Loucy (cell line): ENCODE measurements at regions not wholly inside any gene's neighbourhood (a gene's known extent, or its start where the extent isn't known, plus 50 kb on each side); places are given as distances from the start of the nearest gene placed in this dataset.
"Not testable (repeated sequence)": the region's sequence is repeated elsewhere in the genome, so short reads cannot be mapped to it uniquely, and the experiment has no call there.

Experiments used
- EZH2phosphoT487 ChIP-seq: fragments of 200-600 bp; IDR thresholded peaks from 2 replicates; pipeline ENCODE4 v1.6.1; 2018; ENCODE audit warnings: antibody characterized with exemption, mild to moderate bottlenecking, moderate library complexity, borderline replicate concordance
- TF ChIP-seq, protein P1 (sequence below): fragments of 200-600 bp; sonication (generic); conservative IDR thresholded peaks from 2 replicates; pipeline ENCODE4 v1.5.1; 2014; ENCODE audit warnings: mild to moderate bottlenecking, antibody characterized with exemption, low read length

DNA sequence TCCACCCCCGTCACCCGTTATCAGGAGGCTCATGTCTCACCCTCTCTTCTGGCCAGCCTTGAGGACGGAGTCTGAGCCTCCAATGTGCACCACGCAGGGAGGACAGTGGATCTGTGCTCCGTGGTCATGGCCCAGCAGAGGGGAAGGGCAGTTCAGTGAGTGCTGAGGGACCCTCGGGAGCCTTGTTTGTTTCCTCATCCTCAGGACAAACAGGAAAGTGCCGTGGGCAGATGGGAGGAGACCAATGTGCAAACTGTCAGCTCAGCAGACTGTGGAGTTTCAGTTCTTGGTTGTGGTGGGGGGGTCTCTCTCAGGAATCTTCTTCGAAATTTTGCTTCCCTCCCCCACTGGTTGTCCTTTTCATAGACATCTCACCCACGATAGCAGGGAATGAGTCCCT lies 429.6 kb downstream of the DIRAS2 start:
- TF ChIP-seq, protein P1, sequence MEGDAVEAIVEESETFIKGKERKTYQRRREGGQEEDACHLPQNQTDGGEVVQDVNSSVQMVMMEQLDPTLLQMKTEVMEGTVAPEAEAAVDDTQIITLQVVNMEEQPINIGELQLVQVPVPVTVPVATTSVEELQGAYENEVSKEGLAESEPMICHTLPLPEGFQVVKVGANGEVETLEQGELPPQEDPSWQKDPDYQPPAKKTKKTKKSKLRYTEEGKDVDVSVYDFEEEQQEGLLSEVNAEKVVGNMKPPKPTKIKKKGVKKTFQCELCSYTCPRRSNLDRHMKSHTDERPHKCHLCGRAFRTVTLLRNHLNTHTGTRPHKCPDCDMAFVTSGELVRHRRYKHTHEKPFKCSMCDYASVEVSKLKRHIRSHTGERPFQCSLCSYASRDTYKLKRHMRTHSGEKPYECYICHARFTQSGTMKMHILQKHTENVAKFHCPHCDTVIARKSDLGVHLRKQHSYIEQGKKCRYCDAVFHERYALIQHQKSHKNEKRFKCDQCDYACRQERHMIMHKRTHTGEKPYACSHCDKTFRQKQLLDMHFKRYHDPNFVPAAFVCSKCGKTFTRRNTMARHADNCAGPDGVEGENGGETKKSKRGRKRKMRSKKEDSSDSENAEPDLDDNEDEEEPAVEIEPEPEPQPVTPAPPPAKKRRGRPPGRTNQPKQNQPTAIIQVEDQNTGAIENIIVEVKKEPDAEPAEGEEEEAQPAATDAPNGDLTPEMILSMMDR = not testable (repeated sequence)
- TF ChIP-seq EZH2phosphoT487 = not testable (repeated sequence)
